Prostate gland (tissue), 2 donors: ENCODE measurements at regions not wholly inside any gene's neighbourhood (a gene's known extent, or its start where the extent isn't known, plus 50 kb on each side); places are given as distances from the start of the nearest gene placed in this dataset.
"Not testable (repeated sequence)": the region's sequence is repeated elsewhere in the genome, so short reads cannot be mapped to it uniquely, and the experiment has no call there.

Experiments
- DNase-seq: peaks from one replicate; pipeline ENCODE4 v3.0.0-alpha.2; 2019; ENCODE audit warnings: low spot score
- H3K27ac ChIP-seq, 2 donors: fragments of 200-600 bp; sonication (generic); 2 replicates each; pipeline ENCODE4 v1.5.1; 2017 to 2019
- H3K27me3 ChIP-seq: fragments of 200-600 bp; sonication (generic); replicated peaks from 2 replicates; pipeline ENCODE4 v1.5.1; 2019; ENCODE audit not compliant: insufficient read depth
- H3K36me3 ChIP-seq, 2 donors: fragments of 200-600 bp; sonication (generic); 1 replicate in 1 of 2; 2 replicates in 1 of 2; pipeline versions ENCODE4 v1.5.1 to v1.8.1; 2017 to 2019
- H3K4me1 ChIP-seq: fragments of 200-600 bp; sonication (generic); replicated peaks from 2 replicates; pipeline ENCODE4 v1.5.1; 2019
- H3K4me3 ChIP-seq, 2 donors: fragments of 200-600 bp; sonication (generic); 2 replicates each; pipeline ENCODE4 v1.5.1; 2017 to 2019
- H3K9me3 ChIP-seq: fragments of 200-600 bp; sonication (generic); 2 replicates; pipeline ENCODE4 v1.5.1; 2017
- WGBS: methylation state at CpG from one replicate; pipeline ENCODE4 v1.1.5; 2018; 5-methylcytosine and 5-hydroxymethylcytosine counted together
- intact Hi-C: fragments of 100-400 bp; cut with DNase I; formaldehyde crosslinking; loops from one replicate; pipeline ENCODE4 v1.14.2; 2022

DNA sequence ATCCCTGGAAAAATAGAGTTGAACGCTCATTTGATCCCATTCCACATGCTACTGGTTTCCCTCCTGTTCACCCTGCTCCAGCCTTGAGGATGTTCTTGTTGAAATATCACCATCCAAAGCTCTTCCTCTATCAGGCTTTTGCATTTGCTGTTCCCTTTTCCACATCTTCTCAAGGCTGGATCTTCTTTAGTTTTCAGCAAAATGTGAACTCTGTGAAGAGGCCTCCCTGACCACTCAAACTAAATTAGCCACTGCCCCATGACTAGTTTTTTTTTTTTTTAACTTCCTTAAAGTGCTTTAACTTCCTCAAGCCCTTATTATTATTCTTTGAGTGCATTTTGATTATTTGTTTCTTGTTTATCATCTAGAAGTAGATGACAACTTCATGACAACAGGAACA, 119.3 kb upstream of the ZNF658 start:
- intact Hi-C loops, H3K4me1 ChIP-seq, H3K36me3 ChIP-seq, H3K27ac ChIP-seq, H3K4me3 ChIP-seq, H3K9me3 ChIP-seq, H3K27me3 ChIP-seq, DNase-seq: not testable (repeated sequence)
- 17% methylated on average over 1 of the region's 1 CpG for WGBS

DNA sequence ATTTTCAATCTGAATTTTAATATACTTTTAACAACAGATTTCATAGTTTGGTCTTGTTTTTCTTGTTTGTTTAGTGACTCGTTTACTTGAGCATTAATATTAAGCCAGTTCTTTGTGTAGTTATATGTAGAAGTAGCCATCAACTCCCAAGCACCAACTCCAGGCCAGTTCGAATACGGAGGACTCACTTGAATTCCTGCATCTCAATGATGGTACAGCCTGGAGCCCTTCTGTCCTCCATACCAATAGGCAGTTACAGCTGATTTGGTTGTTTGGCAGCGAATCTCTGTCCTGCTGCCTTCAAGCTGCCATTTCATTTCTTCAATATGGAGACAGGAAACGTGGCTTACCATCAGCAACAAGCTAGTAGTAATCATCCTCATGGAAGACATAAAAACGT, 118.5 kb upstream of the ZNF658 start:
- 61% methylated on average over 3 of the region's 6 CpGs for WGBS

GRCh38 chr9:66785603-66786002, 114.9 kb upstream of the ZNF658 start:
- H3K4me1 ChIP-seq, intact Hi-C loops, DNase-seq, H3K27me3 ChIP-seq, H3K36me3 ChIP-seq, H3K27ac ChIP-seq, H3K9me3 ChIP-seq, H3K4me3 ChIP-seq: not testable (repeated sequence)
- WGBS, result 67% methylated on average over 3 of the region's 3 CpGs

More for the DNA sequence above, 118.5 kb upstream of the ZNF658 start:
- DNase-seq, intact Hi-C loops, H3K4me1 ChIP-seq, H3K27me3 ChIP-seq, H3K27ac ChIP-seq, H3K4me3 ChIP-seq, H3K9me3 ChIP-seq, H3K36me3 ChIP-seq: not testable (repeated sequence)

GRCh38 chr9:66791092-66791750, 109.3 kb upstream of the ZNF658 start:
- DNase-seq, H3K27me3 ChIP-seq, intact Hi-C loops, H3K36me3 ChIP-seq, H3K4me3 ChIP-seq, H3K9me3 ChIP-seq, H3K4me1 ChIP-seq, H3K27ac ChIP-seq: not testable (repeated sequence)
- 80% methylated on average over 1 of the region's 5 CpGs for WGBS

GRCh38 chr9:66794769-66795168, 105.8 kb upstream of the ZNF658 start:
- DNase-seq, H3K4me3 ChIP-seq, H3K9me3 ChIP-seq, H3K27me3 ChIP-seq, H3K27ac ChIP-seq, H3K36me3 ChIP-seq, H3K4me1 ChIP-seq, intact Hi-C loops: not testable (repeated sequence)
- 73% methylated on average over 2 of the region's 2 CpGs for whole genome bisulfite sequencing

DNA sequence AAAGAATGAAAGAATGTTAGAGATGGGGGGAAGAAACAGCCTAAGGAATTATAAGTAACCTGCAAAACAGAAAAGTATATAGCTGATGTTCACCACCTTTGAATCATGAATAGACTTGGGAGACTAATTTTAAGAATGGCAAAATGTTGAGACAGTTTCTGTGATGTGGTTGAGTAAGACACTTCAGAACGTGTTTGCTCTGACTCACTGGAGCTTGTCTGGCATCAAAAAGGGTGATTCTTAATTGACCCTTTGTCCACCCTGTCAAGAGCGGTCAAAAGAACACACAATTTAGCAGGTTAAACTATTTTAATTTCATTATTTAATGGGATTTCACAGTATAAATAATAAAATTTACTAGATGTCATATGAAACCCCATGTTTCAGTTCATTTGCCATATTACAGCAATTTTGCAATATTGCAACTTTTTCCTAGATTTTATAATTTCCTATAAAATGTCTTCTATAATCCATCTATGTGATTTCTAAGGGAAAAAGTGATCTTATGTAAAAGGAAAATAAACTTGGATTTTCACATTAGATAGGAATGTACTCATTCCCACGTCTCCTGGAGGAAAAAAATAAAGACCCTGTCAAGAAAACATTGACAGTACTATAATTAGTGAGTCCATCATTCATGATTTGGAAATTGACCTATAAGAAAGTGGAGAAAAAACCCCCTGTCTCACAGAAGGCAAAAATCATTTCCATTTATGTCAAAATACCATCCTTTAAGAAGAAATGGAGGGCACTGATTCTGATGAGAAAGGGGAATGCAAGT, 104.6 kb upstream of the ZNF658 start:
- WGBS, result 87% methylated on average over 2 of the region's 3 CpGs
- H3K27ac ChIP-seq, intact Hi-C loops: not testable (repeated sequence)

DNA sequence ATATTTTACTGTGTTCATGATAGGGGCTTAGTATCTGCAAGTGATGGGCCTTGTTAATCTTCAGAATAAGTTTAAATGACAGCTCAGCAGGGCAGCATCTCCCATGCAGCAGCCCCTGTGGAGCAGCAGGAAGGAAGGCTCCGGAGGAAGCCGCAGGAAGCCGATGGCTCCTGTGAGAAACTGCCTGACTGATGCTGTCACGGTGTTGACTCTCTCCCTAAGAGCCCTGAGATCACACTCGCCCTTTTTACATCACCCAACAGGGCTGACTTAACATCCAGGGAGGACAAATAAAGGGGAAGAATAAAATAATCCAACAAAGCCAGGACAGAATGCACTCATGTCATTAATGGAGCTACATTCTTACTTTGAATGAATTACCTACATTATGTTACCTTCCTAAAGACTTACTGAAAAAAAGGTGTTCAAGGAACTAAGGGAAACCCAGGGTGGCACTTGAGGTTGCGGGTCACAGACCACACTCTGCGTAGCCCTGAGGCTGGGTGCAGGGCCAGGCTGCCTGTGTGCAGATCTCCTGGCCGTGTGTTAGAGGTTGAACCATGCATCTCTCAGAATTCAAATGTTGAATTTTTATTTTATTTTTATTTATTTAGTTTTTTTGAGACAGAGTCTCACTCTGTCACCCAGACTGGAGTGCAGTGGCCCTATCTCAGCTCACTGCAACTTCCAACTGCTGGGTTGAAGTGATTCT, 102.5 kb upstream of the ZNF658 start:
- H3K9me3 ChIP-seq, H3K4me1 ChIP-seq, H3K4me3 ChIP-seq, H3K27me3 ChIP-seq, intact Hi-C loops, DNase-seq, H3K27ac ChIP-seq, H3K36me3 ChIP-seq: not testable (repeated sequence)
- WGBS, result 46% methylated on average over 8 of the region's 8 CpGs

More for the DNA sequence above, 104.6 kb upstream of the ZNF658 start:
- not testable (repeated sequence) for DNase-seq, H3K4me1 ChIP-seq, H3K36me3 ChIP-seq, H3K9me3 ChIP-seq, H3K27me3 ChIP-seq, H3K4me3 ChIP-seq

DNA sequence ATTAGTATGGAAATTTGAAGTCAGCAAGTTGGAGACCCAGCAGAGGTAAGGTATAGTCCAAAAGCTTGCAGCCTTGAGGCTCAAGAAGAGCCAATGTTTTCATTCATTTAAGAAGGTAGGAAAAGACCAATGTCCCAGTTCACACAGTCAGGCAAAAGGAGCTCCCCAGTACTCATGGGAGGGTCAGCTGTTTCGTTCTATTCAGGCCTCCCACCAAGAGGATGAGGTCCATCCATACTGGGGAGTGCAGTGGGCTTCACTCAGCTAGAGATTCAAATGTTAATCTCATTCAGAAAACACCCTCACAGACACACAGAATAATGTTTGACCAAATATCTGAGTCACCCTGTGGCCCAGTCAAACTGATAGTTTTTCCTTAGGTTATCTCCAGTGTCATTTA, 96.9 kb upstream of the ZNF658 start:
- H3K36me3 ChIP-seq, H3K4me1 ChIP-seq, H3K27ac ChIP-seq, DNase-seq, H3K9me3 ChIP-seq, H3K27me3 ChIP-seq, intact Hi-C loops, H3K4me3 ChIP-seq: not testable (repeated sequence)
- WGBS, result 50% methylated on average over 1 of the region's 1 CpG

DNA sequence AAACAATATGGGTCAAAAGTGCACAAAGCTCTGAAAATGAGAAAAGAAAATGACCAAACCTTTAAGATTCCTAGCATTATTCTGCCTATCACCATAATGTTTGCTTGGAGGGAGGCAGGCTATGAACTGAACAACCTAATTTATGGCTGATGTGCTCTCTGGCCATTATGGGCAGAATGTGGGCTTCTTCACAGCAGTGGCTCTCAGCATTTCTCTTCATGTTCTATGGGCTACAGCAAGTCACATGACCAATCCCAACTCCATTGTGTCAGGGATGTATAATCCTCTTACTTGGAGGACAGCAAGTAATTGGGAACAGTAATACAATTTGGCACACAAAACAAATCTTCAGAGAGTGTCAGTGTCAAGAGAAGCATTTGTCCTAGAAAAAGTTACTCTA, 90.3 kb upstream of the ZNF658 start:
- H3K4me1 ChIP-seq, intact Hi-C loops, DNase-seq, H3K36me3 ChIP-seq, H3K4me3 ChIP-seq, H3K27ac ChIP-seq, H3K9me3 ChIP-seq, H3K27me3 ChIP-seq: not testable (repeated sequence)

DNA sequence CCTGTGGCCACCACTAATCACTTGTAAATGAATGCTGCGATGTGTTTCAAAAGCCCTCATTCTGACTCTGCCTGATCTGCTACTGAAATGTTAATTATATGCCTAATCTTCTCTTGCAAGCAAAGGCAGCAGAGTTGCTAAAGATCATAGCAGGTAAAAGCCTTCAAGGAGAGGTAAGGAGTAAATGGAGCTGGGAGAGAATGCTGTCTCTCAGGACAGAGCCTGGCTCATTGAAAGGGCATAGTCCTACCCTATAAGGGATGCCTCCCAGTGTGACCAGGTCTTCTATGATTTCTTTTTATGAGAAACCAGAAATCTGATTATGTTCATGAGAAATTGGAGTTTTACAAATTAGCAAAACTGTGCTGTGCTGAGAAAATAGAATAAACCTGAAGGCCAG, 88.2 kb upstream of the ZNF658 start:
- no CpG with 5 or more reads among the region's 1 CpG for WGBS
- intact Hi-C loops, H3K4me3 ChIP-seq, H3K9me3 ChIP-seq, H3K4me1 ChIP-seq, DNase-seq, H3K27ac ChIP-seq, H3K27me3 ChIP-seq, H3K36me3 ChIP-seq: not testable (repeated sequence)

DNA sequence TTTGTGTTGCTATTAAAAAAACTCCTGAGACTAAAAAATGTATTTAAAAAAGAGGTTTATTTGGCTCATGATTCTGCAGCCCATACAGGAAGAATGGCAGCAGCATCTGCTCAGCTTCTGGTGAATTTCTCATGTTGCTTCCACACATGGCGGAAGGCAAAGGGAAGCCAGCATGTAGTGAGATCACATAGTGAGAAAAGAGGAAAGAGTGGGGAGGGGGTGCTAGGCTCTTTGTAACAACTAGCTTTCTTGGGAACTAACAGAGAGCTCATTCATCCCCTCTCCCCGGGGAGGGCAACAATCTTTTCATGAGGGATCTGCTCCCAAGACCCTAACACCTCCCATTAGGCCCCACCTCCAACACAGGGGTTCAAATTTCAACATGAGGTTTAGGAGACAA, 87.6 kb upstream of the ZNF658 start:
- not testable (repeated sequence) for H3K9me3 ChIP-seq

DNA sequence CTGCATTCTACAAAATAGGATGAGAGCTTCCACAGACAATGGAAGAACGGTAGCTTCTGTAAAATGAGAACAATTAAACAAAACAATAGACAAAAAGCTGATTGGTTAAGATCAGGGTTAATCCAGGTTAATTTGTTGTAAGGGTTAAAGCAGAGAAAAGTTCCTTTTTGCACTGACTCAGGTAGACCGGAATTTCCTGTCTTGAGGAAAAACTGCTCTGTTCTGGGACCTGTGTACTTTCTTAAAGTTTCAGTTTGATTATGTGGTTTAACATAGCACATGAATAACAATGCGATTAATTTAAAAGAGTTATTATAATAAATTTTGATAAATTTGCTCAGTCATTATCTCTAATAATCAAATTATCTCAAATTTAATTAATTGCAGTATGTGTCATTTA, 86.5 kb upstream of the ZNF658 start:
- H3K27ac ChIP-seq, H3K36me3 ChIP-seq, H3K4me1 ChIP-seq, intact Hi-C loops, DNase-seq, H3K27me3 ChIP-seq, H3K4me3 ChIP-seq, H3K9me3 ChIP-seq: not testable (repeated sequence)
- WGBS, result 32% methylated on average over 3 of the region's 3 CpGs

More for the DNA sequence above, 87.6 kb upstream of the ZNF658 start:
- DNase-seq, H3K4me1 ChIP-seq, intact Hi-C loops, H3K4me3 ChIP-seq, H3K36me3 ChIP-seq, H3K27ac ChIP-seq, H3K27me3 ChIP-seq: not testable (repeated sequence)
- WGBS, result 91% methylated on average over 1 of the region's 2 CpGs
